ENCODE measurements at regions not wholly inside any gene's neighbourhood (a gene's known extent, or its start where the extent isn't known, plus 50 kb on each side); places are given as distances from the start of the nearest gene placed in this dataset.
"Not testable (repeated sequence)": the region's sequence is repeated elsewhere in the genome, so short reads cannot be mapped to it uniquely, and the experiment has no call there.

- no peak for TF ChIP-seq CTCF (IDR thresholded peaks at IDR 0.05; ENCODE audit: insufficient read depth, low read depth, low read length, missing control alignments)
- no peak for DNase-seq (ENCODE audit: low read depth)
- no peak overlapping the region for H3K4me3 ChIP-seq (ENCODE audit: low read length)
These were observed 63.6 kb upstream of the SH3RF1 start for GRCh38 chr4:169334335-169334734.

- no peak for TF ChIP-seq CTCF (IDR thresholded peaks at IDR 0.05; ENCODE audit: insufficient read depth, low read depth, low read length, missing control alignments)
- DNase-seq (ENCODE audit: low read depth) = no peak
- no peak overlapping the region for H3K4me3 ChIP-seq (ENCODE audit: low read length)
These were observed 62.5 kb upstream of the SH3RF1 start for GRCh38 chr4:169333265-169333664.

DNA sequence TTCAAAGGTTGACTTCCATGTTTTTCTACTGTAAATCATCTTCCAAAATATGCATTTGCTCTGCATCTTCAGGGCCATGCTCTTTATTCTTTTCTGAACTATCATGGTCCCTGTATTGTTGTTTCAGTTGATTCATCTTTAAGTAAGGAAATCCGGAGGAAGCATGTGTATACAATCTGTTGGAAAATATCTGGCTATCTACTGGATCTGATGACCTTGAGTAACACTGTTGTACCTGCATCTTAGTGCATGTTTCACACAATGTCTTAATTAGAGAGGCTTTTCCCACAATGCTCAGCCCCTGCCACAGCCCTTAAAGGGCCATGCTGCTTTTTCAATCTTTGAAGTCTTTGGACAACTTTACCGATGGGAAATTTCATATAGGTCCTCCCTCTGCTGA is 61.8 kb upstream of the SH3RF1 start:
- no peak for DNase-seq (ENCODE audit: low read depth)
- no peak for TF ChIP-seq CTCF (IDR thresholded peaks at IDR 0.05; ENCODE audit: insufficient read depth, low read depth, low read length, missing control alignments)
- H3K4me3 ChIP-seq (ENCODE audit: low read length) = no peak overlapping the region

- no peak for TF ChIP-seq CTCF (IDR thresholded peaks at IDR 0.05; ENCODE audit: insufficient read depth, low read depth, low read length, missing control alignments)
- no peak for DNase-seq (ENCODE audit: low read depth)
- H3K4me3 ChIP-seq (ENCODE audit: low read length) = no peak overlapping the region
These were observed 60.1 kb upstream of the SH3RF1 start for GRCh38 chr4:169330811-169331210.

GRCh38 chr4:169330095-169330494 is 59.3 kb upstream of the SH3RF1 start:
- no peak overlapping the region for H3K4me3 ChIP-seq (ENCODE audit: low read length)
- no peak for DNase-seq (ENCODE audit: low read depth)
- TF ChIP-seq CTCF (IDR thresholded peaks at IDR 0.05; ENCODE audit: insufficient read depth, low read depth, low read length, missing control alignments) = no peak

GRCh38 chr4:169327951-169328350 is 57.2 kb upstream of the SH3RF1 start:
- no peak overlapping the region for H3K4me3 ChIP-seq (ENCODE audit: low read length)
- no peak for TF ChIP-seq CTCF (IDR thresholded peaks at IDR 0.05; ENCODE audit: insufficient read depth, low read depth, low read length, missing control alignments)
- DNase-seq (ENCODE audit: low read depth) = no peak

DNA sequence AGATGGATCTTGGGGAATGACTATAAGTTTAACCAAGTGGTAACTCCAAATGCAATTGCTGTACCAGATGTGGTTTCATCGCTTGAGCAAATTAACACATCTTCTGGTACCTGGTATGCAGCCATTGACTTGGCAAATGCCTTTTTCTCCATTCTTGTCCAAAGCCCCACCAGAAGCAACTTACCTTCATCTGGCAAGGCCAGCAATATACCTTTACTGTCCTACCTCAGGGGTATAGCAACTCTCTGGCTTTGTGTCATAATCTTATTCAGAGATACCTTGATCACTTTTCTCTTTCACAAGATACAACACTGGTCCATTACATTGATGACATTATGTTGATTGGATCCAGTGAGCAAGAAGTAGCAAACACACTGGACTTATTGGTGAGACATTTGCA is 53.2 kb upstream of the SH3RF1 start:
- H3K4me3 ChIP-seq (ENCODE audit: low read length); DNase-seq (ENCODE audit: low read depth): not testable (repeated sequence)

- not testable (repeated sequence) for H3K4me3 ChIP-seq (ENCODE audit: low read length); DNase-seq (ENCODE audit: low read depth)
These were observed 52.1 kb upstream of the SH3RF1 start for GRCh38 chr4:169322833-169323232.

All from epithelial cell of esophagus (primary cell).